ENCODE measurements at regions not wholly inside any gene's neighbourhood (a gene's known extent, or its start where the extent isn't known, plus 50 kb on each side); places are given as distances from the start of the nearest gene placed in this dataset.

- TF ChIP-seq POU2F2 (IDR thresholded peaks at IDR 0.05; ENCODE audit: low read depth, low read length) (no peak), TAF1 (IDR thresholded peaks at IDR 0.05; ENCODE audit: low read depth, low read length) (no peak), POLR2A (IDR thresholded peaks at IDR 0.05; ENCODE audit: low read depth, low read length) (no peak), POLR2AphosphoS5 (IDR thresholded peaks at IDR 0.05; ENCODE audit: low read depth, low read length) (no peak), SPI1 (IDR thresholded peaks at IDR 0.05; ENCODE audit: low read depth, low read length) (no peak), PAX5 (IDR thresholded peaks at IDR 0.05; ENCODE audit: insufficient read depth, low read length, severe bottlenecking) (no peak)
These were observed 221.0 kb downstream of the GLI2 start for GRCh38 chr2:120956486-120957156.
